ENCODE measurements at regions not wholly inside any gene's neighbourhood (a gene's known extent, or its start where the extent isn't known, plus 50 kb on each side); places are given as distances from the start of the nearest gene placed in this dataset.
"Not testable (repeated sequence)": the region's sequence is repeated elsewhere in the genome, so short reads cannot be mapped to it uniquely, and the experiment has no call there.

DNA sequence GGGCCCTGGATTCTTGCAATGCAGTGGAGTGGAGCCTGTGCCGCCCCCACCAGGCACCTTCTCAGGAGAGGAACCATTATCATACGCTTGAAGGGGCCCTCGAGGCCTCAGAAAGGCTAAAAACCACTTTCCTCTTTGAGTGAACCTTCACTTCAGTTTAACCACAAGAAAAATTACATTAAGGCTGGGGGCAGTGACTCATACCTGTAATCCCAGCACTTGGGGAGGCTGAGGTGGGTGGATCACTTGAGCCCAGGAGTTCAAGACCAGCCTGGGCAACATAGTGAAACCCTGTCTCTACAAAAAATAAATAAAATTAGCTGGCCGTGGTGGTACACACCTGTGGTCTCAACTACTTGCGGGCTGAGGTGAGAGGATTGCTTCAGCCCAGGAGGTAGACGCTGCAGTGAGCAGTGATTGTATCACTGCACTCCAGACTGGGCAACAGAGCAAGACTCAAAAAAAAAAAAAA is 165.8 kb upstream of the GRK3 start:
- peak; percentile 83 for DNase-seq

GRCh38 chr22:25399649-25400151 is 164.8 kb upstream of the GRK3 start:
- DNase-seq: no peak

- no peak for DNase-seq
These were observed 162.3 kb upstream of the GRK3 start for GRCh38 chr22:25402160-25402500.

DNA sequence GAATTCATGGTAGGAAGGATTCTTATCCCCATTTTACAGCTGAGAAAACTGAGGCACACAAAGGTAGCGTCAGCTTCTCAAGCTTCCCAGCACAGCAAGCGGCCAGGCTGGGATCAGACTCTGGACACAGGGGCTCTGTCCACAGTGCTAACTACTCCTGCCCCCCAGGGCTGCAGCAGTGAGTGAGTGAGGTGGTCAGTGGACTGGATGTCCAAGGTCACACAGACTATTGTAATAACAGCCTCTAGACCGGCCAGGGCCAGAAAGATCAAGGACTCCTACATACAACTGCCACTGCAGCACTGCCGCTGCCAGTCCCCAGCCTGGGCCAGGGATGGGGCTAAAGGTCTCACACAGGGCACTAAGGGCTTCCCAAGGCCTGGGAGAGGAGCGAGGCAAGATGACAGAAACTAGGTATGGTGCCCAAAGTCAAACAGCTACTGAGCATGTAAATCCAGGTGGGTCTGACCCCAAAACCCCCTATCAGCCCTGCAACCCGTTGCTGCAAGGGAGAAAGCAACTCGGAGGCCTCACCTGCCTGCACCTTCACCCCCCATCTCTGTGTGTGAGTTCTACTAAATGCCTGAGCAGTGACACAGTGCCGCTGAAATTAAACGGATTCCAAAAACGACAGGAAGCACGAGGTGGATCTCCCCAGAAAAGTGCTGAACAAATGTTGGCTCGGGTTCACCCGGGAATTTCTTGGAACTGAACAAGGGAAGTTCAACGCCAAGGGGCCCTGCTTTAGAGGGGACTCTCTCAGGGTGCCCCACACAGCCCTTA is 161.8 kb upstream of the GRK3 start:
- no peak for DNase-seq

GRCh38 chr22:25403284-25403810 is 161.1 kb upstream of the GRK3 start:
- no peak for DNase-seq

DNA sequence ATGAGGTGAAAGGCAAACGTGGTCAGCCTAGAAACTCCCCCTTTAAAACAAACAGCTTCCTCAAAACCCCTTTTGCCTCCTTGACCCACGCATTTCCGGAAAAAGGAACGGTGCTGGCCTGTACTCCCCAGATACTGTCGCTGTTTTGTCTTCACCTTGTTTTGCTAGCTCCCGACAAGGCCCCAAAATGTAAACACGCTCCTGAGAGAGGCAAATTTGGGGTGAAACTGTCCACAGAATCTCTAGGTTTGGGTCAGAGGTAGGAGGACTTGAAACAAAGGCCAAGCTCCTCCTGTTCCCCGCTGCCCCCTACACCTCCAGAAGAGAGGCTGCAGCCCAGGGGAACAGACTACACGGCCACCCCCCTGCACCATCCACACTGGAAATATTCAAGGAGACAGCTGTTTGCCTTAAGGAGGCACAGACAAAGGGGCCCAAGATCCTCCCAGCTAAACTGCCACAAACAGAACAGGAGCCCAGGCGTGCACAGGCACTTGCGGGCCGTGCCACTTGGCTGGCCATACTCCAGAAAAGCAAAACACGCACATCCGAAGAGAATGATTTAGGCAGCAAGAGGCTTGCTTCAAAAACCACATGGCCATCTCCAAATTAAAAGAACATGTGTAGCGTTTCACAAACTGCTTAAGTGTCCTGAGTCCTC is 160.5 kb upstream of the GRK3 start:
- DNase-seq: no peak

- no peak for DNase-seq
These were observed 159.9 kb upstream of the GRK3 start for GRCh38 chr22:25404556-25404927.

GRCh38 chr22:25404928-25405816 is 159.3 kb upstream of the GRK3 start:
- peak; percentile 75 for DNase-seq

GRCh38 chr22:25405841-25406509 is 158.5 kb upstream of the GRK3 start:
- DNase-seq: no peak

GRCh38 chr22:25406510-25407210 is 157.8 kb upstream of the GRK3 start:
- DNase-seq: no peak

- DNase-seq: no peak
These were observed 157.1 kb upstream of the GRK3 start for GRCh38 chr22:25407226-25407858.

GRCh38 chr22:25407859-25408229 is 156.6 kb upstream of the GRK3 start:
- no peak for DNase-seq

DNA sequence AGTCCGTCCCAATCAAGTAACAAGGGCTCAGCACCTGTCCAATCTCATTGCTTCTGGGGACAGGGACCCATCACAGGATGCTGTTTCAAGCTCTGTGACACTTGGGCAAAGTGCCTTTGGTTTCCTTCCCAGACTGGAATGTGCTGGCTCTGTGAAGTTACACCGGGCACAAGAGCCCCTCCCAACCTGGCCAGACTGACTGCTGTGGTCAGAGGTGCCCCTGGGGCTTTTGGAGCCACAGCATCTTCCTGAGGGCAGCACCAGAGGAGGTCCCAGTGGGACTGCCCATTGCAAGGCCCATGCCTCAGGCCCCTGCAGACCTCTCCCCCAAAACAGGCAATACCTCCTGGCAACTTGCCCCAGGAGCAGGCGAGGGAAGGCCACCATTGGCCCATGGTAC is 155.2 kb upstream of the GRK3 start:
- no peak for DNase-seq

DNA sequence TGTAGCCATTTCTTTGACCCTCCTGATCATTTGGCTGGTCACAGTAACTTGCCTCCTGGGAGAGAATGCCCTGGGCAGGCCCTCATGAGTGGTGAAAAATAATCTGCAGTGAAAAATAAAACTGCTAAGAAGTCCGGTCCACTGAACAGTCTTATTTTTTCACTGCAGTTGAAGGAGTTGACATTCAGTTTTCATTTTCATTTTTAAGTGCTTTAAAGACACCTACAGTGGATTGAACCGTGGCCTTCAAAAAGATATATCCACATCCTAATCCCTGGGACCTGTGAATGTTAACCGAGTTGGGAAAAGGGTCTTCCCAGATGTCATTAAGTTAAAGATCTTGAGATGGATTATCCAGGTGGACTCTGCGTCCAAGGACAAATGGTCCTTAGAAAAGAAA is 153.6 kb upstream of the GRK3 start:
- DNase-seq: no peak

DNA sequence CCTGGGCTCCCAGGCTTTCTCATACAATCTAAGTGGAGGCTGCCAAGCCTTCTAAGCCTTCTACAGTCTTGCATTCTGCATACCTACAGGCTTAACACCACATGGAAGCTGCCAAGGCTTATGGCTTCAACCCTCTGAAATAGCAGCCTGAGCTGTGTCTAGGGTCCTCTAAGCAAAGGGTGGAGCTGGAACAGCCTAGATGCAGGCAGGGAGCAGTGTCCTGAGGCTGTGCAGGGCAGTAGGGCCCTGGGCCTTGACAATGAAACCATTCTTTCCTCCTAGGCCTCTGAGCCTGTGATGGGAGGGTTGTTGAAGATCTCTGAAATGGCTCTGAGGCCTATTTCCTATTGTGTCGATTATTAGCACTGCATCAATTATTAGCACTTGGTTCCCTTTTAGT is 150.9 kb upstream of the GRK3 start:
- no peak for DNase-seq

GRCh38 chr22:25415731-25416130 is 148.7 kb upstream of the GRK3 start:
- not testable (repeated sequence) for DNase-seq

- DNase-seq: not testable (repeated sequence)
These were observed 146.6 kb upstream of the GRK3 start for GRCh38 chr22:25417826-25418225.

DNA sequence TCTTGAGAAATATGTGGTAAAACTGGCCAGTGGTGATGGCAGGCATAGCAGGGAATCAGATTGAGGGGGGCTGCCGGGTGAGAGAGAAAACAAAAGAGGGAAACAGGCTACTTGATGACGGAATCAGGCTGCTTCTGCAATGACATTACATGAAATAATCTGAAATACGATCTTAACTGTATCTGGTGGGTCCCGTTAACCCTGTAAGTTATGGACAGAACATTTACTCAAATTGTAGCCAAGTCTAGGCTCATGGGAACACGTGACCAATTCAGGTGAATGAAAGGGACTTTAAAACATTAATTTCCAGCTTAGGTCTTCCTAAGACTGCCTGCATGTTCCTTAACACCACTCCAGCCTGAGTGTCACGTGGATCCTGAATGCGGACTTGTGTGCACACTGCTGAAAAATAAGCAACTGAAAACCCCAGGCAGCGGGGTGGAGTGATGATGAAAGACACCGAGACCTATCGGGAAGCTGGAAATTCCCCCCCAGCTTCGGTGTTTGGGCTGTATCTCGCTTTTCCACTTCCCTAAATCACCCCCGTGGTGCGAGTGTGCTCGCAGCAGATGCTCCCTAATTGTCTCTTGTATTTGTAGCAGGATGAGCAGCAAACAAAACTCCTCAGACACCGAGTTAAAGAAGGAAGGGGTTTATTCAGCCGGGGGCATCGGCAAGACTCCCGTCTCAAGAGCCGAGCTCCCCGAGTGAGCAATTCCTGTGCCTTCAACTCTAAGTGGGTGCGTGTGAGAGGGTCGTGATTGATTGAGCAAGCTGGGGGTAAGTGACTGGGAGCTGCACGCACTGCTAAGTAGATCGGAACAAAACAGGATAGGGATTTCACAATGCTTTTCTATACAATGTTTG is 145.0 kb upstream of the GRK3 start:
- DNase-seq: no peak

DNA sequence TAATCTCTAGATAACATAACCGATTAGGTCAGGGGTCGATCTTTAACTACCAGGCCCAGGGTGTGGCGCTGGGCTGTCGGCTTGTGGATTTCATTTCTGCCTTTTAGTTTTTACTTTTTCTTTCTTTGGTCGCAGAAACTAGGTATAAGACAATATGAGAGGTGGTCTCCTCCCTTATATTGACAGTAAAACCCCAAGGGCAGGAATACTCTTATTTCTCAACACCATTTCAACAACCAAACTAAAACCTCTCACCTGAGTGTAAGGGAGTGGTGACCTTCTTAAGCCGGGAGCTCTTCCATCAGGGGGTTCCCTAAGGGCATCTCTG is 144.4 kb upstream of the GRK3 start:
- not testable (repeated sequence) for DNase-seq

DNA sequence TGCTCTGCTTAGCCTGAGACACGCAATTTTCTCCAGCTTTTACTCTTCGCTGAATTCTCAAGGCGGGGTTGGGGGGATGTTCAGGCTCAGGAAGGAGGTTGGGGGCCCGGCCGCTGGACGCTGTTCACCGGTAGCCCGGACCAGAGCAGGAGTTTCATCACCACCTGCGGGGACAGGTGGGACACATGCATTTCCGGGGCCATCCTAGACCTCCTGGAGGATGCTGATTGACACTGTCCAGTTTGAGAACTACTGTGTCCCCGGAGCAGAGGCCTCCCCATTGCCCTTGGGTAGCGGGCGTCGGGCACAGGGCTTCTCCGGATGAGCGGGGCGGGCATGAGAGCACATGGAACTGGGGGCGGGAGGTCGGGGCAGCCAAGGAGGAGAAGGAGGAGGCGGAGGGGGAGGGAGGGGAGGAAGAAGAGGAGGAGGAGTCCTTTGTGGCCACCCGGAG is 144.0 kb upstream of the GRK3 start:
- no peak for DNase-seq

Data from activated CD4-positive, alpha-beta T cell treated with anti-CD3 and anti-CD28 coated beads, Interleukin-2, amount 50 U/mL, for 16 hours (primary cell).